Stimulated activated CD8-positive, alpha-beta memory T cell treated with anti-CD3 and anti-CD28 coated beads, Interleukin-12 subunit alpha, Interleukin-12 subunit beta, amount 100 ng/mL, for 4 hours (primary cell): ENCODE measurements at regions not wholly inside any gene's neighbourhood (a gene's known extent, or its start where the extent isn't known, plus 50 kb on each side); places are given as distances from the start of the nearest gene placed in this dataset.

Source experiments
- DNase-seq: peaks from one replicate; pipeline ENCODE4 v3.0.0-alpha.2; 2020; ENCODE audit warnings: low read depth

DNA sequence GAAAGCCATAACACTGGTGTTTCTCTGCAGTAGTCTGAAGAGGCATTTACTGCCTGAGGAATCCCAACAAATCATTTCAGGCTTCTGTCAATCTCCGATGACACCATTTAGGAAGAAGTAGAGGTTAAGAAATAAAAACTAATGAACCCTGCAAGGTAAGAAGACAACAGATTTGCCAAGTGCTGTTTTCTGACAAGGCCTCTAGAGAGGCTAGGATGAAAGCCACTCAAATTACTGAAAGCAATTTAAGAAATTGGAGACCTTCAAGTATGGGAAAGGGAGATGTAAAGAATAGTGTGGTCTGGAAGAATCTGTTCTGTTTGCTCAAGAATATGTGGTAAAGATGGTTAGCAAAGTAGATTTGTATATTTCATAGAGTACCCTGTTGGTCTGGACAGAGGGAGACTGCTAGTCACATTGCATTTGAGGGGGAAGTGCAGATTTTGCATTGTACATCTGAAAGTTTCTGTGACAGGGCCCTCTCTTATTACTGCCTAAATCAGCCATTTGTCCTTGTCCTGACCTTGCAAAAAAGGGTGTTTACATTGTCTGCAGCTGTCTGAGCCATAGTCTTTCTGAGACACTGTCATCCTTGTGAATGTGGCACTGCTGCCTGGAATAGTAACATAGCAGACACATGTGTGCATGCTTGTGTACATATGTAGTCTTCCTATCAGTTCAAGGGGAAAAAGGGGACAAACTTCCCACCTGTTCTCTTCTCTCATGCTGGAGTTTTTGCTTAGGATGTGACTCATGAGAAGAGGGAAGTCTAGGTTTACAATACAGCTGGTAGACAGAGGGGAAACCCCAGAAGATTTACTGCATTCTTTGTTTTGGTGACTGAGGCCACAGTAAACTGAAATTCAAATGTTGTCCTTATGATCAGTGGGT lies 640.2 kb upstream of the KIRREL3 start:
- DNase-seq, result no peak

DNA sequence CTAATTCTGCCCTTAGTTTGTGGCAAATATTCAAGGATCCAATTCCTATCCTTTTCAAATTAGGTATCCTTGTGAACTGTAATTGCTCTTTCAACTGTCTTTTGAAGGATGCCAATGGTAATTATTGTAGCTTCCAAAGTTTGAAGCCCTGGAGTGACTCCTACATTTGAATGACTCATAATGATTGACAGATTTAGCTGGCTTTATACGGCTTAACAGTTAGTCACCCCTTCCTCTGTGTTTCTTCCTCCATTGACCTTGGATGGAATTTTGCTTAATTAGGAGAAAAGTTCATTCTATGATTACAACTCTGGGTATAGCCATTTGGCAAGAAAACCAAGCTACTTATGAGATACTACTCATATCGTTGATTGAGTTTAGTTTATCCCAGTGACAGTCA lies 639.3 kb upstream of the KIRREL3 start:
- DNase-seq, result no peak

DNA sequence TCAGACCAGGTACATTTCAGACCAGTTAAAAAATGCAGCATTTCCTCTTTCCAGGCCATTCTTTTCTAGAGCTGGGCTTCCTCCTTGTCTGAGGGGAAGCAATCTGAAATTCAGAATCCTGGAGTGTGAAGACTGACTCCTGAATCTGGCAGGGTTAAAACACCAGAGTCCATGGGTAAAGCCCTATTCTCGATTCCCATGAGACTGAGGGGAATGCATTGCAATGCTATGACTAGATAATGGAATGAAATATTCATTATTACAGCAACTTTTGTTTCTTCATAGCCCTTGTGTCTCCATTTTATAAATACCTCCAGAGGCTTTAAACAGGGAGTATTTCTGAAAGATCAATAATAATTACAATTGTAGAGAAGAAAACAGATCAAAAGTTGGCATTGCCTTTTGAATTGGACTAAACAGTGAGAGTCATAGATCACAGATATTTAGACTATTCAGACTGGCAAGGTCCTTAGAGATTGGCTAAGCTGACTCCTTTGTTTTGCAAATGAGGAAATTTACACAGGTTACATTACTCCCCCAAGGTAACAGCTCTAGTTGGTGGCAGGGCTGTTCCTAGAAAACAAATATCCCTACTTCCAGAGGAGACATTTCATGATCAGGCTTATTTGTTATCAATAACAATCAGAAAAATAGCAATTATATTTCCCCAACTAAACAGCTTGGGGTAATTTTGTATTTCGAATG lies 632.6 kb upstream of the KIRREL3 start:
- no peak for DNase-seq

DNA sequence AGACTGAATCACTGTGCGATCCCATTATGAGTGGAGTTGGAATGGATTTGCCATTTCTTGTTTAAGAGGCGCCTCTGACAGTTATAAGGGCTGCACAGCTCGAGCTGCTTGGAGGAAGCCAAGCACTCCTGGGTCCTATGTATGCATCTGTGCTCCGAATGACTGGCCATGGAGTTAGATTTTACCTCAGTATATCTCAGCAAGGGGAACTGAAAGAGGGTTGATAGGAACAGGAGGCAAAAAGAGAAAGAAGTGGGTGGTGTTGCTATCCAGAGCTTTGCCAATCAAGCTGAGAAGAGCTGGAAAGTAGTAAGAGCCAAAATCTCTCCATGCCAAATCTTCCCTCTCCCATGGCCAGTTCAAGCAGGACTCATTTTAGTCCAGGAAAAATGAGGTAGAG lies 632.0 kb upstream of the KIRREL3 start:
- DNase-seq, result no peak

DNA sequence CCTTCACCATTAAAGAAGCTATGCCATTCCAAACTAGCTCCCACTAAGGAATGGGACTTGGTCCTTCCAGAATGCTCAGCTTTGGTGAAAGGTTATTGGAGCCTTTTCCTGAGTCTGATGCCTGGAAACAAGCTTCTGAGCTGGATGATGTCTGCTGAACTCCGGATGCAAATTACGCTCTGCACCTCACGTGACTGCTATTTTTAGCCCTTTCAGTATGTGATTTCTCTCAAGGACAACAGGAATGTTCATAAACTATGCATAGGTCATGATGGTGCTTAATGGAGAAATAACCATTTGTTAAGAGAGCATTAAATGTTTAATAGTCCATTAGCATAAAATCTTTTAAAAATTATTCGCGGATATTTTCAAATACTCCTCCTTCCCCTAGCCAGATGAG lies 631.4 kb upstream of the KIRREL3 start:
- no peak for DNase-seq

DNA sequence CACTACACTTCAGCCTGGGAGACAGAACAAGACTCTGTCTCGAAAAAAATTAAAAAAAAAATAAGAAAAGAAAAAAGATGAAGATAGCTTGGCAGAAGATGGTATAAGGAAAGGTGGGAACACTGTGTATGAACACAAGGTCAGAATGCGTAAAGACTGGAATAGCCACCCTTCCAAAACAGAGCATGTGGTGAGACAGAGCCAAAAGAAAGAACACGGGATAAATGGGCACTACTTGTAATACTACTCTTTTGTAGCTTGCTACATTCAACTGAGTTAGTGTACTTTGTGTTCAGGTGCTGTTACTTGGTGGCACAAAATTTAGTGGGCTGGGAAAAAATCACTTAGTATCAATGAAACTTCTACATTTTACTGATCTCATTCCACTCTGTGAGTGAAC lies 628.6 kb upstream of the KIRREL3 start:
- DNase-seq, result no peak

DNA sequence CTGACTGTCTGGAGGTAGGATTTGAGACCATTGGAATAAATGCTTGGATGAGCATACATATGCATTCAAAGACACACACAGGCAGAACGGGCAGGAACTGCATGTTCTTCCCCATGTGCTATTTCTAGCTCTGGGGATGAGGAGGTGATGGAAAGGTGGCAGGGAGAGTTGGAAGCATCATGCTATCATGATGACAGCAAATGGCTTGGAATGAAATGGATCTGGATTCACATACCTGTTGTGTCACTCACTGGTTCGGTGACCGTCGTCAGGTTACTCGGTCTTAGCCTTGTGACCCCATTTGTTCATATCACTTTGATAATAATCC lies 627.9 kb upstream of the KIRREL3 start:
- no peak for DNase-seq

DNA sequence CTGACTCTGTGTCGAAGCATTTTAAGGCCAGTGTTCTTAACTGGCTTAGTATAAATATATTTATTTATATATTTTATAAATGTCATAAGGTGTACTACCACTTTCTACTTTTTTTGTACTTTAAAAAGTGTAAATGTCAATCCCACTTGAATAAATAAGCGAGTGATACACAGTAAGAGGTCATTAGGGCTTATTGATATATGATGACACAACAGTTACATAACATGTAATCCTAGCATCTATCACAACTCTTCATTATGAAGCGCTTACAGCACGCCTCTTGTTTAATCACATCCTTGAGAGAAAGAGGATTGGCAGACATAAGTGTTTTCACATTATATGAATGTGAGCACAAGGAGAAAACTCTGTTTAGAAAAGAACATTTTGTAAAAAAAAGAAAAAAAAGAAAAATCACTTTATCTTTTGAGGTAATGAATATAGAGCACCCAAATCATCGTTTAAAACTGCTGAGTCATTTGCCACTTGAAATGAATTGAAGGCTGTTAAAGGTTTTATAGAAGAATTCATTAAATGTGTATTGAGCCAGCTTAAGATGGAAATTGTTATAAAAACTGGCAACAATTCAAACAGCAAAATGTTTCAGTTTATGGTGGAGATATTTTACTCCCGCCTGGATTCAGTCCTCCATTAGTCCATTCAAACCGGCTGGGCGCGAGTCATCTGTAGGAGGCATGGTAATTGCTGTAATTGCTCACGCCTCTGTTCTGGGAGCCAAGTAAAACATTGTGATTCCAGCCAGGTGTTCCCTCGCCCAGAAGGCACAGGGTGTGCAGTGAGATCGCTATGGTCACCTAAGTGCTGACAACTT lies 627.3 kb upstream of the KIRREL3 start:
- no peak for DNase-seq

DNA sequence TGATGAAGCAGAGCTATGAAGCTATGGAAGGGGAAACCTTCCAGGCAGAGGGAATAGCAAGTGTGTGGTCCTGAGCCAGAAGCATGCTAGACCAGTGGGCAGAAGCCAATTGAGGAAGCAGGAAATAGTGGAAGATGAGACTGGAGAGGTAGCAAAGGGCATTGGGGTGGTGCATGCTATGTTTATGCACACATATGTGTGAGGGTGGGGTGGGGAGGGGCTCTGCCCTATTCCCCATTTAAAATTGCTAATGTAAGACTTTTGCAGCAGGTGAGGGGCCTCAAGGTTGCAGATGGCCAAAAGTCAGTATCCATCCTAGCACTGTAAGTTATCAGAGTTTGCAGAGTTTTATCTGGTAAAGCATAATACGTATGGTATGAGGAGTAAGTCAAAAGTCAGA lies 626.6 kb upstream of the KIRREL3 start:
- no peak for DNase-seq

DNA sequence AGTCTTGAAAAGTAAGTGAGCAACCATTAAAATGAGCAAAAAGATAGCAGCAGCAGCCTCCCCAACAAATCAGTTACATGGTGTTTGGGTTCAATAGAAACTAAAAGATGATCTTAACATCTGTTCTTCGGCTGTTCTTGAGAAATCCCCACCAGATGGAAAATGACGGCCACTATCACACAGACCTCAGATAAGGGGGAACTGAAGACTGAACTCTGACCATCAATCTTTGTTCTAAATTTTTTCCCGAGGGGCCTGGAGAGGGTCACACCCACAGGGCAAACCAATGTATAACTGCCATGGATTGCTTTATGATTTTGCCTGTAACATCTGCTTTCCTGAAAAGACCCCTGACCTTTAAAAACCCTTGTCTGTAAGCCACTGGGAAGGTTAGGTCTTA lies 624.8 kb upstream of the KIRREL3 start:
- no peak for DNase-seq

DNA sequence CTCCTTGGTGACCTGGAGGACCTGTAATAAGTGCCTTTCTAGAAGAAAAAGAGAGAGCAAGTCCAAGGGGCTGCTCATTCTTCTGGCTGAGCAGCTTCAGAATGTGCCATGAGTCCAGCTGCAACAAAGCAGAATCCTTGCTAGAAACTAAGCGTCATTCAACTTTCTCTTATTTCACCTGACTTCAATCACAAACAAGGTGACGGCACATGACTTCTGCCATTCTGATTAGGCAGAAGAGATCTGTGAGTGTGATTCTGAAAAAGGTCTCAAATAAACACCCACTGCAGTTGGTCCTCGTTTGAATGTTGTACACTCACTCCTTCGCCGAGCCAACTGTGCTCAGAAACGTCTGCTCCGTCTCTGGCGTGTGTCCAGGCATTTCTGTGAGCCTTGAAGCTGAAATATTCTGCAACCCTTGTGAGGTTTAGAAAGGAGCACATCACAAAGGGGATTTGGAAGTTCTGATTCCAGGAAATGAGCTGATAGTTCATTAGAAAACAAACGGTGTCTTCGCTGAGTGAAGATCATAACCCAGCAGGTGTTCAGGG lies 623.8 kb upstream of the KIRREL3 start:
- DNase-seq, result no peak

DNA sequence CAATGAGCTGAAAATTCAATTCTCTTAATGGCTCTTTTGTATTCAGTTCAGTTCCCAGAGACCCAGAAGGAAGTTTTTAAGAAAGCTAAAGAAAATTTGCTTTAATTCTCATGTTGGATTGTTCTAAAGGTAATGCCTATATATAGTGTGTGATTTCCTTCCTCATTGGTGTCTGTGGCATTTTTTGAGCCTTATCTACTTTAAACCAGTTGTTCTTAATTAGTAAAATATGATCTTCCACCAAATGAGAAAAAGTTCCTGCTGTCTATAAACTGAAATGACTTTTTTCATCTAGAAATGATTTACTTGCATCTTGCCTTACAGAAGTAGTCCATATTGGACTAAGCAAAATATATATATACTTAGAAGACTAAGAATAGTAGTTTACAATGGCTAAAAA lies 622.1 kb upstream of the KIRREL3 start:
- no peak for DNase-seq

DNA sequence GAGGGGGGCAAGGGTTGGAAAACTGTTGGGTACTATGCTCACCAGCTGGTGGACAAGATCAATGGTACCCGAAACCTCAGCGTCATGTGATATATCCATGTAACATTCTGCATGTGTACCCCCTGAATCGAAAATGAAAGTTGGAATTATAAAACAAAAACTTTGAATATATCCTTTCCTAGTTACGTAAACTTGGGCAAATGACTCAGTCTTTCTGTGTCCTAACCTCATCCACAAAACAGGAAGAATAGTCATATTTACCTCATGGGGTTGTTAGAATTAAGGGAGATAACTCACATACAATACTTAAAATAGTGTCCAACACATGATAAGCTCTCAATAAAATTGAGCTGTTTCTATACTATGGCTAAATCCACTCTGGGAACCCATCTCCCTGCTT lies 620.1 kb upstream of the KIRREL3 start:
- DNase-seq, result no peak

DNA sequence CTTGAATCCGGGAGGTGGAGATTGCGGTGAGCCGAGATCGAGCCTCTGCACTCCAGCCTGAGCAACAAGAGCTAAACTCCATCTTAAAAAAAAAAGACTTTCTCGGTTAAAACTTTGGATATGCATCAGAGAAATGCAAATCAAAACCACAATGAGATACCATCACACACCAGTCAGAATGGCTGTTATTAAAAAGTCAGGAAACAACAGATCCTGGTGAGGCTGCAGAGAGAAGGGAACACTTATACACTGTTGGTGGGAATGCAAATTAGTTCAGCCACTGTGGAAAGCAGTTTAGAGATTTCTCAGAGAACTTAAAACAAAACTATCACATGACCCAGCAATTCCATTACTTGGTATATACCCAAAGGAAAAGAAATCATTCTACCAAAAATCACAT lies 619.4 kb upstream of the KIRREL3 start:
- no peak for DNase-seq

DNA sequence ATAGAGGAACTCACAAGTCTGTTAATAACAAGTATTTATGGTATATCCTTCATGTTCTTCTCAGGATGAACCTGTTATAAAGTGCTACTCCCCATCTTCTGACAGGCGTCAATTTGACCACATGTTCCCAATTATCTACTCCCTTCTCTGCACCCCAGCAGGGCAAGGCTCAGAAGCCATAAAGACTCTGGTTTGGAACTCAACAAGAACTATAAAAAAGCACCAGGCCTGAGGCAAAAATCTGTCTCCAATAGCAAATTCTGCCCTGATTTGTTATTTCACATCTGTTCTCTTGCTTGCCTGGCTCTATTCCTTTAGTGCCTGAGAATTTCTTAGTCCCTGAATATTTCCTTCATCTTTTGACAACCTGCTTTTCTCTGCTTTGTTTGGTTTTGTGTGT lies 618.2 kb upstream of the KIRREL3 start:
- DNase-seq, result no peak

DNA sequence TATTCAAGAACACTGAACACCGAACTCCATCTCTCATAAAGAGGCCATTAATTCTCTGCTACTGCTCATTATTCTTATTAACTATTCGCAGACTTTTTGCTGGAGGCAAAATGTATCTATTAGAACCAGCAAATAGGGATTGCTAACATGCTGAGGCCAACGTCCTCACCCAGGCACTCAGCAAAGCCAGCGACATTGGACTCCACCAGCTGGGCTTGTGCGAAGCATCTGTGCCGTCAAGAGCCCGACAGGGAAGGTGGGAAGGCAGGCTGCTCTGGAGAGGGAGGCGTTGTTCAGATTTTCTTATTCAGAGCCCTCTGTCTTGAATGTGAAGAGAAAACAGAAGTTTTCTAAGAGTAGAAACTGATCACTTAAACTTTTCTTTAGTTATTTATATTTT lies 615.6 kb upstream of the KIRREL3 start:
- DNase-seq, result no peak

DNA sequence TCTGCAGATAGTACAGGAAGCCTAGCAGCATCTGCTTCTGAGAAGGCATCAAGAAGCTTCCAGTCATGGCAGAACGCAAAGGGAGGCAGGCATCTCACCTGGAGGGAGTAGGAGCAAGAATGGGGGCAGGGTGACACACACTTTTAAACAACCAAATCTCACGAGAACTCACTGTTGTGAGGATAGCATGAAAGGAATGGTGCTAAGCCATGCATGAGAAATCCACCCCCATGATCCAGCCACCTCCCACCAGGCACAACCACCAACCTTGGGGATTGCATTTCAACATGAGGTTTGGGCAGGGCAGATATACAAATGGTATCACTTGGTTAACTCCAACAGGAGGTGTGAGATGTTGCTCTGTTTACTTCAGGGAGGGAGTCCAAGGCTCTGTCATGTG lies 612.0 kb upstream of the KIRREL3 start:
- DNase-seq, result no peak

DNA sequence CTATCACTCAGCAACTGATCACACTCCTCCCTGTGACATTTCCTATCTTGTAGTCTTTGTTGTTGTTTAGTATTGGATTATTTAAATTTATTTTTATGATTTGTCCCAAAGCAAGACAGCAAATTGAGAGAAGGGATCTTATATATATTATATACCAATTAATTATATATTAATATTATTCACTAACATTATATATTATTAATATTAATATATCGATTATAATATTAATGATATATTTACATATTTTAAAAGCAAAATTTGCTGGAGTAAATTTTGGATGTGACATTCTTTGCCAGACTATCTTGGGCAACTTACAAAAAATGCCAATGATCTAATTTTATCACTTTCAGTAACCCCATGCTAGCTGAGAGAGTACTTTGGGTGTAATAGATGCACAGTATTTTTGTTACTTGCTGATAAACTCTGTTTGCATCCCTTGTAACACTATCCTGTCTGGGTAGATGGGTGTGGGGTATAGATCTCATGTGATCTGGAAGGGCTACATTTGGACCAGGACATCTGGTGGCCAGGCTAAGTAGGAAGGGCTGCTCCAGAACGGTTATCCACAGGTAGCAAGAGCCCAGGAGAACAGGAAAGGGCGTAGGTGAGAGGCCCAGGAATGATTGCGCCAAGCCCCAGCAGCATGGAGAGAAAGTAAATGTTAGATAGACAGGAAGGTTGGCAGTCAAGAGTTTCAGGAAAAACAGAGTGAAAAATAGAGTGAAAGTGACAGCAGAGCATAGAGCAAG lies 608.6 kb upstream of the KIRREL3 start:
- no peak for DNase-seq

DNA sequence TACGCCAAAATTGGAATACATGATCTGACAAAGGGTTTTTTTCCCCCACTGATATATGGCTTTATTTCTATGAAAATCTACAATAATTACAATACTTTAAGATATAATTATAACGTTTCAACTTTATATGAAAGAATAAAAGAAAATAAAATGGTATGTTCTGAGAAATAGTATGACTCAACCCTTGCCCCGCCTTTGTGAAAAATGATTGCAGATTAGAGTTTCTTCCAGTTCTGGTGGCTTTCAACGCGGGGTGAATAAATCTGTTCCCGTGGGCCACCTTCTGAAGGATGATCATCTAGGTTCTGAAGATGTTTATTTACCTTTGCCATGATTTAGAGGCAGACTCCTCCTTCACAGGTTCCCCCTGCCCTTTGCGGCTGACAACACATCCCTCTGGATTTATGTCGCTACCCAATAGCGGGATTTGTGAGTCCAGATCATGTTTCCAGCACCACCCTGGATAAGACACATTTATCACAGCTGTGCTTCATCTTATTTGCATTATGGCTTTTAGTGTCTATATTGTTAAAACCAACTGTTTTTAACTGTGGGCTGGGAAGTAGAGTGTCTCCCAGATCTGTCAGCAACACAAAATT lies 607.0 kb upstream of the KIRREL3 start:
- DNase-seq, result no peak

DNA sequence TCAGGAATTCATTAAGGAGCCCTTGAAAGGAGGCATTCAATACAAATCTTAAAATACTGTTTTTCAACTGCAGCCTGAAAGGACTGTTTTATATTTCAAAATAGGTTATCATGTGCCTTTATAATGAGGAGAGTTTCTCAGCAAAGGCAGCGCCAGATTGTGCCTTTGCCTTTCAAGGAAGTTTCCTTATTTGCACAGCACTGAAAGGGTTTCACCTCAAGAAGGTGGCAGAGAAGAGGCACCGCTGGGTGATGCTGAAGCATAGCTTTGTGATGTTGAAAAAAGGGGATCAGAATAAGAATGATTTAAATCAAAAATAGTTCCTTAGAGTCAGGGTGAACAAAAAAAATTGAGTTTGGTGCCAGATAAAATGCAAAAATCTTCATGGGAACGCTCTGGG lies 601.0 kb upstream of the KIRREL3 start:
- DNase-seq, result no peak

DNA sequence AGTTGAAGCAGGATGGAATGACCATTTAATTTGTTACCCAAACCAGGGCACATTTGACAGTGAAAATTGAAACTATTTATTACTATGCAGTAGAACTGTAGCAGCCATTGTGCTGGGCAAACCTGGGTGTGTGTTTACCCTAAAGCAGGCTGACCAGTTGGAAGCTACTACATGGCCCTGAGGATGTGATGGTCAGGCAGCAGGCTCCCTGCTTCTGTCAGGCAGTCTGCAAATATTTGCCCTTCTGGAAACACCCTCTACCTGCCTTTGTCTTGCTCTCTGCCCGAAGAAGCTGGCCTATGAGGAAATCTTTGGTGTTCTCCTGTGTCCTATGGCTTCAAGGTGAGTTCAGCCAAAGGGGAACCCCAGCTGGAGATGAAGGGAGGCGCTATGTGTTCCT lies 600.1 kb upstream of the KIRREL3 start:
- DNase-seq, result no peak

DNA sequence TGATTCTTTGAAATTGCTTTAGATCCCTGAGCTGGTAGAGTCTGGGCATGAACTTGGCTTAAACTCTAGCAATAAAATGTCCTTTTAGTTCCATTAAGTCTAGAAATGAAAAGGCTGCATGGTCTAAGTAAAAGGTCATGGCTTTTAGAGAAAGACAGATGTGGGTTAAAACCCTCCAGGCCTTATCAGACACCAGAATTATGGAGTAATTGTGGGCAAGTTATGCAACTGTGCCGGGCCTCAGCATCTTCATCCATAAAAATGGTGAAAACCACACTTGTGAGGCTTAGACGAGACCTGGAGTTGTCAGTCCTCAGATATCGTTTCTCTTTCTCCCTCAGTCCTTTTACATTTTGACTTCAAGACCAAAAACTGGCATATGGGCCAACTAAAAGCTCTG lies 597.9 kb upstream of the KIRREL3 start:
- DNase-seq, result no peak
